Stimulated activated CD4-positive, alpha-beta T cell treated with anti-CD3 and anti-CD28 coated beads, Interleukin-12 subunit alpha, Interleukin-12 subunit beta, amount 100 ng/mL, for 48 hours (primary cell): ENCODE measurements at regions not wholly inside any gene's neighbourhood (a gene's known extent, or its start where the extent isn't known, plus 50 kb on each side); places are given as distances from the start of the nearest gene placed in this dataset.
"Not testable (repeated sequence)": the region's sequence is repeated elsewhere in the genome, so short reads cannot be mapped to it uniquely, and the experiment has no call there.

Experiments used
- DNase-seq, 3 donors: peaks; one replicate each; pipeline ENCODE4 v3.0.0-alpha.2; 2020; ENCODE audit warnings: low read depth in 2 of 3, low spot score in 1 of 3

DNA sequence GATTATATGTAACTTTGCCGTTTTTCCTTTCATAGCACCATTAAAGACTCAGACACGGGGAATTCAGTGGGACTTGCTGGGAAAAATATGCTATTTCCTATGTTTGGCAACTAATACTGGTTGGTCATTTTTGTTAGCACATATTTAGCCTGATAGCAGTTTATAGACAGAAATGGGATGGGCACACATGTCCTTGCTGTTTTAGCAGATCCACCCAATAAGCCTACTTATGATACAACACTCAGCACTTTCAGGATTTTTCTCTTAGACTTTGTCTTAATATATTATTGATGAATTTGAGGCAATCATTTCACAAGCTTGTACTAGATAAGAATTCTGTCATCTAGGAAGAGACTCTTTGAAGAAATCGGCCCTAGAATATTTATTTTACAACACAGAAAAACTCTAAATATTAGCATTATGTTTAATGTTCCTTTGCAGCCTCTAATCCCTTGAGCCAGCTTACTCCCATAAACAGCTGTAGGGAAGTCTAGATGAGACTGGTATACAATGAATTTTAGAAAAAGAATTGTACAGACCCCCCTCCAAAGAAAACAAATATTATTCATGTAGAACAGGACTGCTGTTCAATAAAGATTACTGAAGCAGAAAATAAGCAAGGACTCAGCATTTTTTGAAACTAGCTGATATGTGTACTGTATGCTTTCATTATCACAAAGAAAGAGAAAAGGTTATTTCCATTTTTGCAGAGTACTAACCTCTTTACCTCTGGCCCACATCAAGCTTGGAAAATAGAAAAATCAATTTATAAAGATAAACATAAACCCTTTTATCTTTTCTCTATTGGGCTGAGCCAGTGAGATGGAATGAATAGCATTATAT lies 656.8 kb upstream of the SGO1 start:
- DNase-seq, result no peak

DNA sequence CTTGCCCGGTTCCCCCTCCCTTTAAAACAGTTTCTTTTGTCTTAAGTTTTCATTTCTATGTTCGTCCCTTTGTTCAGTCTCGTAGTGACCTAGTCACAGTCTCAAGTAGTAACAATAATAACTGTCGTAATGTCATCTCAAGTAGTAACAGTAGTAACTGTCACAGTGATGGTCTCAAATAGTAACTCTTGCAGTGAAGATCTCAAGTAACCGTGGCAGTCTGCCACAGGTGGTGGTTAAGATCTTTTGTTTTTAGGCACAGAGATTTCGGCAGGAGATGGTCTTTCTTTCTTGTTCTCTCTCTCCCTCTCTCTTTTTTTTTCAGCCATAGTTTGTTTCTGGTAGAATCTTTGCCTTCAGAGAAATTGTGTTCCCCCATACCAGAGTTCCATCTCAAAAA lies 656.0 kb upstream of the SGO1 start:
- no peak for DNase-seq

DNA sequence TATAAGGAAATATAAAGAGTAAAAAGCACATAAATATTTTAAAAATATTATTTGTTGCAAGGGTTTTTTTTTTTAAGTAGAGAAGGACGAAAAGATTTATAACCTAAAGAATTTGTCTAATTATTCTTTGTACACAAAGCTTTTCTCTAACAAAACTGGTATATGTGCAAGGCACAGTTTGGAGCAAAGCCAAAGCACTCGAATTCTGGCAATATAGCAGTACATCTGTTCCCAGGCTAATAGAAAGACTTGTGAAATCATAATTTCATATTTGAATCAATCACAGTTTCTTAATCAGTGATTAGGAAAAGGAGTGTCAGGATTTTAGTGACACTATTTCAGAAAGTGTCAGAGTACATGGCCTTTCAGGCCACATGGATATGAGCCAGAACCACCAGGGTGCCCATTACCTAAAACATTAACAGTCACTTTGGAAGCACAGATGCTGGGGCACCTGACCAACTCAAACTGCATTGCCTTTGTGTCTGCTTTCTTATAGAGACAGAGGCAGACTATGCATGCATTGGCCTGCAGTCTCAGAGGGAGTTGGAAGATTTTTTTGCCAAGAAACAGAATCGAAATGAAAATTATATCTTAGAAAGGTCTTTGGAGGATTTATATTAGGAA lies 651.8 kb upstream of the SGO1 start:
- no peak for DNase-seq

DNA sequence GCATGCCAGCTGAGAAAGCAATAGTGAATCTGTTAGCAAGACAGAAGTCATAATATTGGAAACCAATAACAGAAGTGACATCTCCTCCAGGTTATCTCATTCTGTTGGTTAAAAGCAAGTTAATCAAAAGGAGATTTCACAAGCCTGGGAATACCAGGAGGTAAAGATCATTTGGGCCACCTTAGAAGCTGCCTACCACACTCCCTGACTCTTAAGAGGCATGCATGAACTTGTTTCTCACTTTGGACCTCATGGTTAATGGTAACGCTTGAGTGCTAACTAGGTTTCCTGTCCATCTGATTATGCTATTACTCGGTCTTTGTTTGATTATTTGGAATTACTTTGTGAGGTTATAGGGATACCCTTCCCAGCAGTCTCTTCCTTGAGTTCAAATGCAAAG lies 650.8 kb upstream of the SGO1 start:
- DNase-seq, result no peak

DNA sequence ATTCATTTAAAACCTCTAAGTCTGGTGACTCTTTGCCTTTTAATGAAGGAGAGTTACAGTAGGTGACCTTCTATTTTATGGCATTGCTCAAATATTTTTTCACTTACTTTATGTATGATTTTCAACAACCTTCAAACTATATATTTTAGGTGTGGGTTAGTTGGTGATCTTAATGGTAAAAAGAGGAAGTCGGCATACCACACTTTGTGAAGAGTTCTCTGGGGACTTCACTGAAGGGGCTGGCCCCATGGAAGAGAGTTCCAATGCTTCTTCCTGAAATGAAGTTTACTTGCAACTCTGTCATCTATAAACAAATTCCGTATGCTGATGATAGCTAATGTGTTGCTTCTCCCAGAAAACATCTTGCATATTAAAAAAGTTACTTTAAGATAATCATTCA lies 647.0 kb upstream of the SGO1 start:
- no peak for DNase-seq

DNA sequence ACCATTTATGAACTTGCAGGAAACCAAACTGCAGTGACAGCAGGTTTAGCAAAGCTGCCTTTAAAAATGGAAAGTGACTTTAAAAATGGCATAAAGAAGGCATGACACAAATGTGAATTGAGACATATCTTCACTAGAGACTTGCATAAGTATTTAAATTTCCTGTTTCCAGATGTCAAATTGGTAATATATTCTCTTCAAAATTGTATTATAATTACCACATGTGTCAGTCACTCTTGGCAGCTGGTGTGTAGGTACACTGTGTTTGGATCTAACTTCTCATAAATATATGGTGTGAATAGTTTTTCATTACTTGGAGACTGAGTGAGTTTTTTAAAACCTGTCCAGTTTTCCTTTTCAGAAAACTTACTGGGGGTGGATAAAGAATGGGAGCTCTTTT lies 636.2 kb upstream of the SGO1 start:
- DNase-seq, result no peak

DNA sequence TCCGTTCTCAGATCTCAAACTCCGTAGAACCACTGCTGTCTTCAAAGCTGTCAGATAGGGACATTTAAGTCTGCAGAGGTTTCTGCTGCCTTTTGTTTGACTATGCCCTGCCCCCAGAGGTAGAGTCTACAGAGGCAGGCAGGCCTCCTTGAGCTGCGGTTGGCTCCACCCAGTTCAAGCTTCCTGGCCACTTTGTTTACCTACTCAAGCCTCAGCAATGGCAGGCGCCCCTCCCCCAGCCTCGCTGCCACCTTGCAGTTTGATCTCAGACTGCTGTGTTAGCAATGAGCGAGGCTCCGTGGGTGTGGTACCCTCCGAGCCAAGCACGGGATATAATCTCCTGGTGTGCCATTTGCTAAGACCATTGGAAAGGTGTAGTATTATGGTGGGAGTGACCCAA lies 634.9 kb upstream of the SGO1 start:
- DNase-seq, result not testable (repeated sequence)

DNA sequence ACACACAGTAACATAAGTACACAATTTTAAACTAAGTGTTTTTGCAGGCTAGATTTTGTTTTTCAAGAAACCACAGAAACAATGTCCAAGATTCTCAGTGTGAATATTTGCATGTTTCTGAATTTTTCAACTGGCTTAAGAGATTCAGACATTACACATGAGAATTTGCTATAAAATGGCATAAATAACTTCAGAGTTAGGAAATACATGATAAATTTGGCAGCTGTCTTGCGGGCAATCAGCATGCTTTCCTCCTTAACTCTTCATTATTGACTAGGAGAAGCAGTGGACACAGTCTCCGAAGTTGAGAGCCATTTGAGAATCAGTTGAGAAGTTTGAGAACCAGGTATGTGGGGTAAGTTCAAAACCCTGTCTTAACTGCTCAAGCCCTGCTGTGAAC lies 625.6 kb upstream of the SGO1 start:
- DNase-seq, result no peak

DNA sequence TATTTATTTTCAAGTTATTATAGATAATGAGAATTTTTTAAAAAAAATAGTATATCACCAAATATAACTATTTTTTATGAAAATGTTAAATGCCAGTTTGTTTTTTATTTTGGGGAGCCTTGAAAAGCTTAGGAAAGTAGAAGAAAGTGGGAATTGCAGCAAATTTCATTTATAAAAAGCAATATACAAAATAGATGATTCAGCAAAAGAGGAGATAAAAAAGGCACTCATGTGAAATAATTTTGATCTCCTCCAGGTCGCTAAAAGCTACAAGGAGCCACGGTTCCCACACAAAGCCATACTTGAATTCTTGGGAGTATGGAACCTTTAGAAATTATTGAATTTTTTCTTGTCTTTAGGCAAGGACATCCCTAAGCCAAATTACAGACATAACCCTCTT lies 625.0 kb upstream of the SGO1 start:
- DNase-seq, result no peak

DNA sequence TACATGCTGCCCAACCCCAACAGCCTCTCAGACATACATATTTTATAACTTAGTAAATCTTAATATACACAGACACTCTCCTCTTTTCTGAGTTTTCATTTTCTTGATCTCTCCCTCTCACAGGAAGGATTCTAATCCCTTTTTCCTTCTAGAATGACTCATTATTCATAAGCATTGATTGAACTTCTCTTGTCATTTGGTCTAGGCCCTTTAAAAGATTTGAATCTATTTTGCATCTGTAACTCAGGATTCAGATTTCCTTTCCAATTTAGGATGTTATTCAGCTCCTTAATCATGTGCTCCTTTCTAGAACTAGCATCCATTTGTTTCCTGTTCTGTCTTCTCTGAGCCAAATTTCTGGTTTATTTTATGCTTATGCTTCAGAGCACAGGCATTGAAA lies 624.5 kb upstream of the SGO1 start:
- no peak for DNase-seq

DNA sequence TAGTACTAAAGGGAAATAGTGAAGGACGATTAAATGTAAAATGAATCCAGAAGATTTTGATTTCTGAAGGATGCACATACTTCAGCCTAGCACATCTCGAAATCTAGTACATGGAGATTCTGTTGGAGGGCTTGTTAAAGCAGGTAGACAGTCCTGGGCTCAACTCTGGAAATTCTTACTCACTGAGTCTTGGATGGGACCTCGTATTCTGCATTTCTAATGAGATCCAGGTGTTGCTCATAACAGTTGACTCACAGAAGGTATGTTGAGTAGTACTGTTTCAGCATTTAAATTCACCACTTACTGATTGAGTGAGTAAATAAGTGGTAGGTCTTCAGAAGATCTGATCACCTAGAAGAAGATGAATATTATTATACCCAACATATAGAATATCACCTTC lies 623.4 kb upstream of the SGO1 start:
- no peak for DNase-seq

DNA sequence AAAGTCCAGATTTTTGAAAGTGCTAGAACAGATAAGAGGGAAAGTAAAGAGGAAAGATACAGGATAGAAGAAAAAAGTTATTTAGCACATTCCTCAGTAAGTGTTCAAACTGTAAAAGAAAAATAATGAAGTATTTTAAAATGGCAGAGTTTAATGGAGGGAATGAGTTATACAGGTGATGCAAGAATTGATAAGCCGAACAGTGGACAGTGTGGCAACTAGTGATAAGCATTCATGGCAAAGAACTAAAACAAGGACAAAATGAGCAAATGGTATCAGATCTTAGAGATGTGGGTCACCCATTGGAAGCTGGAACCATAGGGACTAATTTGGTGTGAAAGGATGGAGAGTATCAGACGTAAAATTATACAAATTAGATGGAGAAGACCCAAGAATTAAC lies 622.9 kb upstream of the SGO1 start:
- no peak for DNase-seq

DNA sequence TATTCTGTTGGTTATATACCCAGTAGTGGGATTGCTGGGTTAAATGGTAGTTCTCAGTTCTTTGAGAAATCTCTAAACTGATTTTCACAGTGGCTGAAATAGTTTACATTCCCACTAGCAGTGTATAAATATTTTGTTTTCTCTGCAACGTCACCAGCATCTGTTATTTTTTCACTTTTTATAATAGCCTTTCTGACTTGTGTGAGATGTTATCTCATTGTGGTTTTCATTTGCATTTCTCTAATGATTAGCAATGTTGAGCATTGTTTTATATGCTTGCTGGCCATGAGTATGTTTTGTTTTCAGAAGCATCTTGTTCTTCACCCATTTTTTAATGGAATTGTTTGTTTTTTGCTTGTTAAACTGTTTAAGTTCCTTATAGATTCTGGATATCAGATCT lies 612.7 kb upstream of the SGO1 start:
- DNase-seq, result no peak

DNA sequence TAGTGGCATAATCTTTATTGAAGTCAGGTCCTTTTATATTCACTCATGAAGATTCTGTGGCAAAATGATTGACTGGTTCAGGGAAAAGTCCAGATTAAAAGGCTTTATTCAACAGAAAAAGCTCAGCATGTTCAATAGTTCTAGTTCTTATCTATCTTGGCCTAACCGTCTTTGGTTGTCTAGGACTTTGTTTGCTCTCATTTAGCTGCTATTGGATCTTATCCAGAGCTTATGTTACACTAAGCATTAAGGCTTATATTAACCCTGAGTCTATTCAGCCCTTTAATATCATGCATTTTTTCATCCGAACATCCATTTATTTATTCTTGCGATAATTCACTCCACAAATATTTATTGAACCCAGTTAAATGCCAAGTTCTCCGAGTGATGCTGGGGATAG lies 601.0 kb upstream of the SGO1 start:
- DNase-seq, result no peak

DNA sequence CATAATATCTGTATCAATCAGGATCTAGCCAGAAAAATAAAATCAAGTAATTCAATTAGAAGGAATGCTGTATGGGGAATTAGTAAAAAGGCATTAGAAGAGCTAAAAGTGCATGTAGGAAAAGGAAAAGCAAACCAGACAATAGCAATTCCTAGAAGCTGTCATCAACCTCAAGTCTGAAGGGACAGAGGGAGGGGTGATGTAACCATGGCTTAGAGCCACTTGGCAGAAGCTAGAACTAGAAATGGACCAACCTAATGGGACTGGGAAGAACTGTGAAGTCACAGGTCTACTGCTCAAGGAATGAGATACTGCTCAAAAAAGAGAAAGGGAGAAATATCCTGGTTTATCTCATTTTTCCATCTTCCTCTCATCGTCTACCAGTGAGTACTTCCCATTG lies 590.7 kb upstream of the SGO1 start:
- no peak for DNase-seq

DNA sequence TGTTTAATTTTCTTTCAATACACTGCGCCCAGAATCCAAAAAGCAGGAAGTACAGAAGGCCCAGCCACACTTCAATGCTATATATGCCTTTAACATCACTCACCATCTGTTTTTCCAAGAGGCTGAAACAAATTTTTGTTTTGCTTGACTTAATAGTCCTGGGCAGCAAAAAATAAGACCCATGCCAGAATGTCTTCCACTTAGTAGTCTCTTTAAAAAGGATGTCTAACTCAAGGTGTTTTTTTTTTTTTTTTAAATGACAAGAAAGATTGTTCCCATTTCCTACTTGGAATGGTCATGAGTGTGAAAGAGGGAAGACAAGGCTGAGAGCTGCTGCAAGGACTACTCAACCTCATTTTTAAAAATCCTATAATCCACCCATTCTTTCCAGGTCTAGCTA lies 590.3 kb upstream of the SGO1 start:
- no peak for DNase-seq

DNA sequence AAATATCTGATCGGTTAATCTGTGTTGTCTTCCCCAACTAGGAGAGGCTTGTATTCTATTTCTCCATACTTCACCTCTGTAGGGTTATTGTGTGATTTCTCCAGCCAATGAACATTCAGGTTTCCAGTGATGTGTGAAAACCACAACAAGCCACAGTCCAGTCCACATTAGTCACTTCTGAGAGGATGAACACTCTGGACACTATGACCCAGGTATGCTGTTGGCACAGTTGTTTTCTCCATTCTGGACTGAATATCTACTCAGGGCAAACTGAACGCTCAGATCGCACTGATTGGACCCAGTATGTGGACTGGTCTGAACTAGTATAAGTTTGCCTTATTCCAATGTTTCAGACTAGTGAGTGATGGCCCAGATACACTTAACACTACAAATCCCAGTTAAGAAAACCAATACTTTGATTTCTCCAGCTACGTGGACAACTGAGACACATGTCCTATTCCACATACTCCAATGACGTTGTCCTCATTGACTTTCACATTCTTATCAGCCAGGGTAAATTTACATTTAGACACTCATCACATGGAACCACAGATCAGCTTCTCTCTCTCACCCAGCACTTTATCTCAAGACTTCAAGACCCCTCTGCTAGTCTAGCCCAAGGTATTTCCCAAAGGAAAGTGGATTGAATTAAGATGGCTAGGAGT lies 587.4 kb upstream of the SGO1 start:
- no peak for DNase-seq

DNA sequence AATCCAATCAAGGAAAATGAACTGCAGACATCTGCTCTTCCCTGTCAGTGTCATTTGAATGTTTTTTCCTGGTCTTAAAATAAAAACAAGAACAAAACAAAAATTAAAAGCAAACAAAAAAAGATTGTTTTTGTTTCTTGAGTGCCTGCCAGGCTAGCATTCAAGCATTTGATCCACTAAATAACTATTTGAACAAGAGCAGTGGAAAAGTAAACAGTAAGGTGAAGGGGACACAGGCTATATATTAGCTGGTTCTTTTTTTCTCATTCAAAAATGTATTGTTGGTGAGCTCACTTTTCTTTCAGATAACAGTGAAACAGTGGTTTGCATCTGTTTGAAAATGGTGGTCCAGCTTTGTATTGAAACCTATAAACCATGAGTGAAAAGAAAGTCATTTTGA lies 586.9 kb upstream of the SGO1 start:
- DNase-seq, result no peak

DNA sequence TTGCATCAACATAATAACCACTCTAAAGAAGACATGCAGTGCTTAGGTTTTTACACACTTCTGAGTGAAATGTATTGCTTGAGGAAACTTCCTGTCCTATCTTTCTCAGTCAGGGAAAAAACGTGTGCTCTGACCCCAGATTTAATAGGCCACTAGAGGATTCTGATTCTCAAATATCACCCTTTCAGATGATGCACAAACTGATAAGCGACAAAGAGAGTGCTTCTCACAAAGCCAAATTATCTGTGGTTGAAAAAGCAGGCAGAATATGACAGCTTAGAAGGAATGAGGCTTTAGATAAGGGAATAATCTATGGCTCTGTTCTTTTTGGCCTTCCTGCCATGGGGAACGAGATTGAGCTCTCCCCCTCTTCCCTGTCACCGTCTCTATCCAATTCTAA lies 583.4 kb upstream of the SGO1 start:
- no peak for DNase-seq

DNA sequence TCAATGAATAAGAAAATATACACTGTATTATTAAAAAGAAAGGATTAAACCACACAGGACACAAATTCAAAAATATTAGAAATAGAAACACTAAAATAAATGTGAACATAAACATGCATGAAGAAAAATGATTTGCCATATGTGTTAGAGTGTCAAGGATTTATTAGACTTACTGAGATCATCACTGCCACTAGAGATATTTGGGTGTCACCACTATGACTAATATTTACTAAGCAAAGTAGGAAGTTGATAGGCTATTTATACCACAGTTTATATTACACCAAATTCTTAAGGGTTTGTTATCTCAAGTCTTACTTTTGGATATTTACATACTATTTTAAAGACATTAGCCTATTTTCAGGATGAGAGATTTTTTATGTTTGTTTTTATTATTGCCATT lies 575.0 kb upstream of the SGO1 start:
- no peak for DNase-seq

DNA sequence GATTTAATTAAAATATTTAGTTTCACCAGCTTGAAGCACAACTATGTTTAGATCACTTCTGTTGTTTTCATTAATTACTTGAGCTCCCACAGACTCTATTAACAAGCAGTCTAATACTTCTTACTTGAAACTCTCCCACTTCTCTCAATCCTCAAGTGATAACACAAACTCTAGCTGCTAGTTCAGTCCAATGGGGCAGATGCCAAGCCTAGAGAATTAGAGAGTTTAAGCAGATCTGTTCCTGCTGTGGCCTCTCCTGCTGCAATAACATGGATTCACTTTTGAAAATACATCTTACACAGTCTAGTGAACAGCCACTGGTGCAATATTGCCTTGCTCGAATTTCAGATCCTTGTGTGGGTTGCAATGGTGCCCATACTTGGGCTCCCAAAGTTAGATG lies 566.4 kb upstream of the SGO1 start:
- no peak for DNase-seq

DNA sequence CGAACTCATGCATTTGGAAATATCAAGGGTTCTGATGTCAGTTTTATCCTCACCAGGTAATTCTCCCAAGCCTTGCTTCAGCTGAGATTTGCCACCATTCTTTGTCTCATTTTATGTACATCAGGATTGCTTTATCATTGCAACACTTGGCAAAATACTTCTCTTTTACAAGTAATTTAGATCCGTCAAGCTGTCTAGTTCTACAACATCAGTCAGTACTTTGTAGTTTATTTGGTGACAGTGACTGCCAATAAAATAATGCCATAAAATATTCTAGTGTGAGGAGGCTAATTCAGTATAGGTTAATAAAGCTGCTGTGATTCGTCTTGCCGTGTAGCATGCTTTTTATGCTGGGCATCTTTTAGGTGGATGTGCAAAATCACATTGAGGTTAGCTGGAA lies 565.3 kb upstream of the SGO1 start:
- DNase-seq, result no peak

DNA sequence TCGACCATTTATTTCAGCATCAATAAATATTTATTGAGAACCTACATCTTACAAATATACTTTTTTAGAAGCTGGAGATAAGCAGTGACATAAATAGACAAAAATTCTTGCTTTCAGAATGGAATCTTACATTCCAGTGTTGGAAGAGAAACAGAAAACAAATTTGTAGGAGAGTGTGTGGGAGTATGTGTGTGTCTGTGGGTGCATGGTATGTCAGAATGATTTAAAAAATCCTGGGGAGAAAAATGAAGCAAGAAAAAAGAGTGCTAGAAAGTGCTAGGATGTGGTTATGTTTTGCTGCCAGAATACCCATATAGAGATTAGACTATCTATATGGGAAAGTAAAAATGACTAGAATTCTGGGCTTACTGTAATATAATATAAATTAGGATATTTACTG lies 561.7 kb upstream of the SGO1 start:
- DNase-seq, result no peak
